Renal cortex interstitium (tissue), 11 donors: ENCODE measurements at regions not wholly inside any gene's neighbourhood (a gene's known extent, or its start where the extent isn't known, plus 50 kb on each side); places are given as distances from the start of the nearest gene placed in this dataset.

ENCODE experiments used
- DNase-seq, 11 donors: peaks; one replicate each; pipeline ENCODE4 v3.0.0-alpha.2; 2013; ENCODE audit warnings: low read depth in 9 of 11, low spot score in 4 of 11; ENCODE audit errors: extremely low read depth in 1 of 11

- DNase-seq = no peak
Measured at GRCh38 chr1:67557696-67558448, 127.1 kb upstream of the GADD45A start.

- no peak for DNase-seq
Measured at GRCh38 chr1:67558449-67559193, 126.4 kb upstream of the GADD45A start.

GRCh38 chr1:67559222-67559700, 125.7 kb upstream of the GADD45A start:
- no peak for DNase-seq

GRCh38 chr1:67560580-67561255, 124.3 kb upstream of the GADD45A start:
- DNase-seq = no peak

- peak; percentile 41 to 79 (median 67) for DNase-seq
Measured at GRCh38 chr1:67561704-67562113, 123.3 kb upstream of the GADD45A start.

GRCh38 chr1:67563684-67564083, 121.3 kb upstream of the GADD45A start:
- DNase-seq = no peak

- DNase-seq = no peak
Measured at GRCh38 chr1:67564193-67564592, 120.8 kb upstream of the GADD45A start.

GRCh38 chr1:67566803-67567377, 118.1 kb upstream of the GADD45A start:
- DNase-seq = no peak

- no peak for DNase-seq
Measured at GRCh38 chr1:67570486-67571143, 114.4 kb upstream of the GADD45A start.

GRCh38 chr1:67571406-67571805, 113.6 kb upstream of the GADD45A start:
- no peak for DNase-seq

GRCh38 chr1:67571901-67572593, 113.0 kb upstream of the GADD45A start:
- no peak for DNase-seq

- DNase-seq = no peak
Measured at GRCh38 chr1:67572594-67573221, 112.3 kb upstream of the GADD45A start.

GRCh38 chr1:67573311-67573872, 111.6 kb upstream of the GADD45A start:
- DNase-seq = peak in 2 of 11 donors; percentile 29 to 30

- no peak for DNase-seq
Measured at GRCh38 chr1:67574221-67574620, 110.8 kb upstream of the GADD45A start.

GRCh38 chr1:67575861-67576260, 109.1 kb upstream of the GADD45A start:
- no peak for DNase-seq

- DNase-seq = no peak
Measured at GRCh38 chr1:67576474-67576873, 108.5 kb upstream of the GADD45A start.

GRCh38 chr1:67577646-67578045, 107.4 kb upstream of the GADD45A start:
- DNase-seq = no peak
